GM23338 (cell line): ENCODE measurements at regions not wholly inside any gene's neighbourhood (a gene's known extent, or its start where the extent isn't known, plus 50 kb on each side); places are given as distances from the start of the nearest gene placed in this dataset.

Source experiments
- ATAC-seq: fragments of 200-7000 bp; cut with Tn5 transposase; 3 replicates; pipeline ENCODE4 v1.9.1; 2020
- DNase-seq: peaks from one replicate; pipeline ENCODE4 v3.0.0-alpha.2; 2015; ENCODE audit warnings: low spot score
- H2AFZ ChIP-seq: fragments of 200-600 bp; sonication (generic); 2 replicates; pipeline ENCODE4 v1.8.0; 2016; ENCODE audit warnings: antibody characterized with exemption, mild to moderate bottlenecking, moderate library complexity
- H3F3A ChIP-seq: fragments of 200-600 bp; sonication (generic); replicated peaks from 2 replicates; pipeline ENCODE4 v1.8.0; 2017; ENCODE audit warnings: antibody characterized with exemption, mixed run types, low read depth
- H3K27ac ChIP-seq: fragments of 200-600 bp; sonication (generic); 2 replicates; pipeline ENCODE4 v1.6.1; 2016; ENCODE audit warnings: low read depth
- H3K27me3 ChIP-seq: fragments of 200-600 bp; sonication (generic); 2 replicates; pipeline ENCODE4 v1.8.0; 2016; ENCODE audit warnings: mild to moderate bottlenecking, mixed run types, moderate library complexity; ENCODE audit not compliant: insufficient read depth
- H3K36me3 ChIP-seq: fragments of 200-600 bp; sonication (generic); 2 replicates; pipeline ENCODE4 v1.8.0; 2016; ENCODE audit warnings: mild to moderate bottlenecking; ENCODE audit not compliant: insufficient read depth
- H3K4me1 ChIP-seq: fragments of 200-600 bp; sonication (generic); 2 replicates; pipeline ENCODE4 v1.8.0; 2016; ENCODE audit warnings: mild to moderate bottlenecking, moderate library complexity; ENCODE audit not compliant: insufficient read depth
- H3K4me2 ChIP-seq: fragments of 200-600 bp; sonication (generic); 2 replicates; pipeline ENCODE4 v1.7.1; 2017; ENCODE audit warnings: mixed run types
- H3K4me3 ChIP-seq: fragments of 200-600 bp; sonication (generic); 2 replicates; pipeline ENCODE4 v1.6.1; 2016; ENCODE audit warnings: mixed run types
- H3K79me2 ChIP-seq: fragments of 200-600 bp; sonication (generic); replicated peaks from 2 replicates; pipeline ENCODE4 v1.8.0; 2017; ENCODE audit warnings: mild to moderate bottlenecking; ENCODE audit not compliant: insufficient read depth
- H3K9me2 ChIP-seq: fragments of 200-600 bp; sonication (generic); 2 replicates; pipeline ENCODE4 v1.8.0; 2017; ENCODE audit not compliant: insufficient read depth
- H4K20me1 ChIP-seq: fragments of 200-600 bp; sonication (generic); replicated peaks from 2 replicates; pipeline ENCODE4 v1.8.0; 2017; ENCODE audit warnings: mild to moderate bottlenecking; ENCODE audit not compliant: insufficient read depth
- H3K27ac Mint-ChIP-seq: 2 replicates; pipeline ENCODE4 v1.8.0; 2020; ENCODE audit warnings: inconsistent platforms, mild to moderate bottlenecking, moderate library complexity, mixed read lengths
- H3K27me3 Mint-ChIP-seq: 3 replicates; pipeline ENCODE4 v1.8.0; 2022; ENCODE audit warnings: low read depth, mild to moderate bottlenecking, moderate library complexity, mixed read lengths, inconsistent platforms; ENCODE audit not compliant: insufficient read depth, poor library complexity
- H3K36me3 Mint-ChIP-seq: 3 replicates; pipeline ENCODE4 v1.8.0; 2021; ENCODE audit warnings: low read depth, mild to moderate bottlenecking, inconsistent platforms, moderate library complexity, mixed read lengths
- H3K4me1 Mint-ChIP-seq: 3 replicates; pipeline ENCODE4 v1.8.0; 2020; ENCODE audit warnings: mild to moderate bottlenecking, inconsistent platforms, mixed read lengths
- H3K4me3 Mint-ChIP-seq: 3 replicates; pipeline ENCODE4 v1.8.0; 2021; ENCODE audit warnings: moderate library complexity, mild to moderate bottlenecking, inconsistent platforms, mixed read lengths
- H3K9me3 Mint-ChIP-seq: 3 replicates; pipeline ENCODE4 v1.8.0; 2020; ENCODE audit warnings: moderate library complexity, mild to moderate bottlenecking, inconsistent platforms, mixed read lengths
- CREB1 ChIP-seq: fragments of 250-450 bp; sonication (Bioruptor Pico); IDR thresholded peaks from 2 replicates; pipeline ENCODE4 v1.5.0; 2020; ENCODE audit warnings: low read depth, mild to moderate bottlenecking, moderate library complexity
- EZH2 ChIP-seq: fragments of 200-600 bp; sonication (generic); IDR thresholded peaks from one replicate; pipeline ENCODE4 v1.8.0; 2017; ENCODE audit warnings: antibody characterized with exemption, mild to moderate bottlenecking, low read depth; ENCODE audit not compliant: unreplicated experiment
- EZH2phosphoT487 ChIP-seq: fragments of 200-600 bp; sonication (generic); IDR thresholded peaks from one replicate; pipeline ENCODE4 v1.8.1; 2018; ENCODE audit warnings: antibody characterized with exemption; ENCODE audit not compliant: unreplicated experiment
- JUNB ChIP-seq: IDR thresholded peaks from one replicate; pipeline ENCODE4 v1.6.1; 2016; ENCODE audit warnings: antibody characterized with exemption; ENCODE audit not compliant: unreplicated experiment
- NANOG ChIP-seq: IDR thresholded peaks from 2 replicates; pipeline ENCODE4 v1.6.1; 2016; ENCODE audit warnings: antibody characterized with exemption, borderline replicate concordance
- POLR2AphosphoS5 ChIP-seq: IDR thresholded peaks from 2 replicates; pipeline ENCODE4 v1.6.1; 2016; ENCODE audit warnings: antibody characterized with exemption, low read depth
- STAT1 ChIP-seq: IDR thresholded peaks from one replicate; pipeline ENCODE4 v1.6.1; 2016; ENCODE audit warnings: antibody characterized with exemption; ENCODE audit not compliant: unreplicated experiment
- ZNF114 ChIP-seq: fragments of 250-450 bp; sonication (Bioruptor Pico); IDR thresholded peaks from 2 replicates; pipeline ENCODE4 v1.5.0; 2020; ENCODE audit warnings: mild to moderate bottlenecking, moderate library complexity
- ZNF331 ChIP-seq: fragments of 250-450 bp; sonication (Bioruptor Pico); IDR thresholded peaks from 2 replicates; pipeline ENCODE4 v1.5.0; 2020; ENCODE audit warnings: low read depth, mild to moderate bottlenecking, moderate library complexity
- TF ChIP-seq, protein P1 (sequence below), 2 experiments: fragments of 200-600 bp in 1 of 2; sonication (generic) in 1 of 2; conservative IDR thresholded peaks; 2 replicates each; pipeline versions ENCODE4 v1.5.1 to v1.6.1; 2016 to 2017; ENCODE audit warnings: antibody characterized with exemption in 2 of 2, low read depth in 2 of 2, mild to moderate bottlenecking in 2 of 2, moderate library complexity in 1 of 2
- TF ChIP-seq, protein P2 (sequence below): IDR thresholded peaks from one replicate; pipeline ENCODE4 v1.6.1; 2018; ENCODE audit warnings: antibody characterized with exemption; ENCODE audit not compliant: unreplicated experiment

DNA sequence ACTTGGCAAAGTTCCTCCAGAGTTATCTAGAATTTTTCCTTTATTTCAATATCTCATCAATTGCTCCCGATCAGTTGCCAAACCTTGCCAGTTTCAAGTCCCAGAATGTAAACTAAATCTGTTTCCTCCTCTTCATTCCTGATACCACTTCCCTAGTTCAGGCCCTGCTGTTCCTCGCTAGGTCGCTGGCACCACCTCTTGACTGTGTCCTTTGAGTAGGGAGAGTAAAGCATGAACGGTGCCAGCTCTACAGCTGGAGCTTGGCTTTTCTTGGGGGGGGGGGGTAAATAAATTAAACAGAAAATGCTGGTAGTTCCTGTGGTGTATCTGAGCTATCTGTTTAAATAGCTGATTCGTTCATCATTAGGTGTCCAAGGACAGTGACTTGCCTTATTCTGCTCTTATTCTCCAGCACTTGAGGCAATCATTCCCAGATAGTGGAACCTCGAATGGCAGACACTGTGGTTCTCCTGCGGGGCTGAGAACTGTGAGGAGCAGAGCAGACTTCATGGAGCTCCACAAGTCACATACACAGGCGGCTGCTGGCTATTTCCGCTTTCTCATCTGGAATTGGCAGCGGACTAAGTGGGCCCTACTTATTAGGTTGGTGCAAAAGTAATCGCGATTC lies 168.3 kb upstream of the FAT1 start (continued):
- TF ChIP-seq, protein P1, sequence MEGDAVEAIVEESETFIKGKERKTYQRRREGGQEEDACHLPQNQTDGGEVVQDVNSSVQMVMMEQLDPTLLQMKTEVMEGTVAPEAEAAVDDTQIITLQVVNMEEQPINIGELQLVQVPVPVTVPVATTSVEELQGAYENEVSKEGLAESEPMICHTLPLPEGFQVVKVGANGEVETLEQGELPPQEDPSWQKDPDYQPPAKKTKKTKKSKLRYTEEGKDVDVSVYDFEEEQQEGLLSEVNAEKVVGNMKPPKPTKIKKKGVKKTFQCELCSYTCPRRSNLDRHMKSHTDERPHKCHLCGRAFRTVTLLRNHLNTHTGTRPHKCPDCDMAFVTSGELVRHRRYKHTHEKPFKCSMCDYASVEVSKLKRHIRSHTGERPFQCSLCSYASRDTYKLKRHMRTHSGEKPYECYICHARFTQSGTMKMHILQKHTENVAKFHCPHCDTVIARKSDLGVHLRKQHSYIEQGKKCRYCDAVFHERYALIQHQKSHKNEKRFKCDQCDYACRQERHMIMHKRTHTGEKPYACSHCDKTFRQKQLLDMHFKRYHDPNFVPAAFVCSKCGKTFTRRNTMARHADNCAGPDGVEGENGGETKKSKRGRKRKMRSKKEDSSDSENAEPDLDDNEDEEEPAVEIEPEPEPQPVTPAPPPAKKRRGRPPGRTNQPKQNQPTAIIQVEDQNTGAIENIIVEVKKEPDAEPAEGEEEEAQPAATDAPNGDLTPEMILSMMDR (conservative IDR thresholded peaks at IDR 0.05; ENCODE audit: low read depth in 2 of 2), result no peak
- TF ChIP-seq NANOG (no peak), JUNB (no peak), CREB1 (no peak), EZH2 (no peak), EZH2phosphoT487 (no peak), ZNF114 (CRISPR knock-in tag) (no peak), ZNF331 (no peak), STAT1 (no peak), POLR2AphosphoS5 (no peak)
- TF ChIP-seq, protein P2, sequence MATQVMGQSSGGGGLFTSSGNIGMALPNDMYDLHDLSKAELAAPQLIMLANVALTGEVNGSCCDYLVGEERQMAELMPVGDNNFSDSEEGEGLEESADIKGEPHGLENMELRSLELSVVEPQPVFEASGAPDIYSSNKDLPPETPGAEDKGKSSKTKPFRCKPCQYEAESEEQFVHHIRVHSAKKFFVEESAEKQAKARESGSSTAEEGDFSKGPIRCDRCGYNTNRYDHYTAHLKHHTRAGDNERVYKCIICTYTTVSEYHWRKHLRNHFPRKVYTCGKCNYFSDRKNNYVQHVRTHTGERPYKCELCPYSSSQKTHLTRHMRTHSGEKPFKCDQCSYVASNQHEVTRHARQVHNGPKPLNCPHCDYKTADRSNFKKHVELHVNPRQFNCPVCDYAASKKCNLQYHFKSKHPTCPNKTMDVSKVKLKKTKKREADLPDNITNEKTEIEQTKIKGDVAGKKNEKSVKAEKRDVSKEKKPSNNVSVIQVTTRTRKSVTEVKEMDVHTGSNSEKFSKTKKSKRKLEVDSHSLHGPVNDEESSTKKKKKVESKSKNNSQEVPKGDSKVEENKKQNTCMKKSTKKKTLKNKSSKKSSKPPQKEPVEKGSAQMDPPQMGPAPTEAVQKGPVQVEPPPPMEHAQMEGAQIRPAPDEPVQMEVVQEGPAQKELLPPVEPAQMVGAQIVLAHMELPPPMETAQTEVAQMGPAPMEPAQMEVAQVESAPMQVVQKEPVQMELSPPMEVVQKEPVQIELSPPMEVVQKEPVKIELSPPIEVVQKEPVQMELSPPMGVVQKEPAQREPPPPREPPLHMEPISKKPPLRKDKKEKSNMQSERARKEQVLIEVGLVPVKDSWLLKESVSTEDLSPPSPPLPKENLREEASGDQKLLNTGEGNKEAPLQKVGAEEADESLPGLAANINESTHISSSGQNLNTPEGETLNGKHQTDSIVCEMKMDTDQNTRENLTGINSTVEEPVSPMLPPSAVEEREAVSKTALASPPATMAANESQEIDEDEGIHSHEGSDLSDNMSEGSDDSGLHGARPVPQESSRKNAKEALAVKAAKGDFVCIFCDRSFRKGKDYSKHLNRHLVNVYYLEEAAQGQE, result no peak

DNA sequence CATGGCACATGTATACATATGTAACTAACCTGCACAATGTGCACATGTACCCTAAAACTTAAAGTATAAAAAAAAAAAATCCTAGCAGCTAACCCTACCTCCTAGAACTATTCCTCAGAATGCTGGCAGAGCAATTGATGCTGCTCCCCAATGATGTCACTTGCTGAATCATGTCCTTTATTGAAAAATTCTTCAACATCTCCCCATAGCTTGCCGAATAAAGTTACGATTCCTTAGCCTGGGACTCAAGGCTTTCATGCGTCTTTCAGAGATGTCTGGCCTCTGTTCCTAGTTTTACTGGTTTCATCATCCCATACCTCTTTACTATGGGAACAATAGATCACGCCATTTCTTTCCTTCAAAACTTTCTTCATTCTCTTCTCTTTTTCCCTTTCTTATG lies 174.7 kb upstream of the FAT1 start:
- Histone ChIP-seq H3K4me2 (no peak overlapping the region), H3K4me1 (no peaks in the 10 kb centered on the region), H3K36me3 (no peaks in the 10 kb centered on the region), H3K27ac (no peak overlapping the region), H3F3A (no peaks in the 10 kb centered on the region), H3K4me3 (no peak overlapping the region), H3K79me2 (no peaks in the 10 kb centered on the region), H3K9me2 (no peaks in the 10 kb centered on the region), H2AFZ (no peak overlapping the region), H4K20me1 (no peaks in the 10 kb centered on the region), H3K27me3 (no peaks in the 10 kb centered on the region)
- H3K4me1 Mint-ChIP-seq, result no peaks in the 10 kb centered on the region; the same call in 2 of the 3 replicates
- ATAC-seq, result no peak
- no peak for DNase-seq
- H3K27ac Mint-ChIP-seq, result no peak overlapping the region
- no peaks in the 10 kb centered on the region for H3K36me3 Mint-ChIP-seq
- H3K27me3 Mint-ChIP-seq, result no peaks in the 10 kb centered on the region
- no peak for TF ChIP-seq POLR2AphosphoS5
- TF ChIP-seq EZH2, result no peak
- no peak for TF ChIP-seq ZNF114 (CRISPR knock-in tag)
- TF ChIP-seq JUNB, result no peak
- no peak for TF ChIP-seq STAT1
- no peak overlapping the region for H3K4me3 Mint-ChIP-seq
- no peaks in the 10 kb centered on the region for H3K9me3 Mint-ChIP-seq
